GM21526 (cell line): ENCODE measurements at regions not wholly inside any gene's neighbourhood (a gene's known extent, or its start where the extent isn't known, plus 50 kb on each side); places are given as distances from the start of the nearest gene placed in this dataset.

Experiments
- ATAC-seq: cut with Tn5 transposase; IDR thresholded peaks from one replicate; pipeline ENCODE4 v1.9.1; 2021; ENCODE audit warnings: moderate library complexity; ENCODE audit not compliant: unreplicated experiment, low FRiP score

- ATAC-seq: no peak
Measured at GRCh38 chr11:123305601-123306375, 110.7 kb upstream of the CLMP start.

- no peak for ATAC-seq
Measured at GRCh38 chr11:123304828-123305466, 109.9 kb upstream of the CLMP start.

- ATAC-seq: no peak
Measured at GRCh38 chr11:123303924-123304323, 108.9 kb upstream of the CLMP start.

- ATAC-seq: no peak
Measured at GRCh38 chr11:123302751-123303195, 107.7 kb upstream of the CLMP start.

- peak; percentile 53 for ATAC-seq
Measured at GRCh38 chr11:123301696-123302400, 106.8 kb upstream of the CLMP start.

GRCh38 chr11:123301013-123301591 is 106.1 kb upstream of the CLMP start:
- ATAC-seq: no peak

- ATAC-seq: no peak
Measured at GRCh38 chr11:123299721-123300120, 104.7 kb upstream of the CLMP start.

- no peak for ATAC-seq
Measured at GRCh38 chr11:123298488-123299447, 103.7 kb upstream of the CLMP start.

GRCh38 chr11:123292647-123293046 is 97.6 kb upstream of the CLMP start:
- ATAC-seq: no peak

- no peak for ATAC-seq
Measured at GRCh38 chr11:123291201-123291869, 96.3 kb upstream of the CLMP start.

GRCh38 chr11:123286761-123287160 is 91.7 kb upstream of the CLMP start:
- no peak for ATAC-seq

- ATAC-seq: no peak
Measured at GRCh38 chr11:123286255-123286654, 91.2 kb upstream of the CLMP start.

- ATAC-seq: no peak
Measured at GRCh38 chr11:123284454-123284853, 89.4 kb upstream of the CLMP start.

- ATAC-seq: no peak
Measured at GRCh38 chr11:123282597-123282996, 87.5 kb upstream of the CLMP start.

GRCh38 chr11:123273616-123274015 is 78.6 kb upstream of the CLMP start:
- no peak for ATAC-seq

- no peak for ATAC-seq
Measured at GRCh38 chr11:123272565-123272964, 77.5 kb upstream of the CLMP start.

- no peak for ATAC-seq
Measured at GRCh38 chr11:123268156-123268555, 73.1 kb upstream of the CLMP start.

GRCh38 chr11:123265951-123266350 is 70.9 kb upstream of the CLMP start:
- ATAC-seq: no peak

GRCh38 chr11:123264431-123264780 is 69.4 kb upstream of the CLMP start:
- ATAC-seq: no peak
